Endothelial cell of umbilical vein (primary cell): ENCODE measurements at regions not wholly inside any gene's neighbourhood (a gene's known extent, or its start where the extent isn't known, plus 50 kb on each side); places are given as distances from the start of the nearest gene placed in this dataset.

Experiments
- BruUV-seq: library from RNA; stranded (reverse); fragments of 400-500 nt; replicated peaks from 2 replicates; lab custom pipeline; 2021; lab: Mats Ljungman, UMichigan
- CTCF ChIA-PET: fragments of 300-600, 350-600 bp; sonication (Branson Sonifier 250); formaldehyde crosslinking; loops from one replicate; lab custom pipeline; 2021; ENCODE audit warnings: antibody characterized with exemption, inconsistent platforms; lab: Charles Lee
- POLR2A ChIA-PET: fragments of 300-600, 350-600 bp; sonication (Branson Sonifier 250); formaldehyde crosslinking; loops from one replicate; lab custom pipeline; 2021; ENCODE audit warnings: antibody characterized with exemption, inconsistent platforms; lab: Charles Lee
- DNase-seq: peaks from one replicate; pipeline ENCODE4 v3.0.0-alpha.2; 2011; ENCODE audit warnings: low read depth, low spot score
- FAIRE-seq: peaks from 2 replicates; lab custom pipeline; 2011; peaks lifted over from hg19 to GRCh38; lab: Jason Lieb, UNC
- H2AFZ ChIP-seq: 2 replicates; pipeline ENCODE4 v1.6.0; 2012; ENCODE audit warnings: low read depth, low read length, control low read depth, inconsistent platforms
- H3K27ac ChIP-seq: 2 replicates; pipeline ENCODE4 v1.5.1; 2011; ENCODE audit warnings: low read depth, mild to moderate bottlenecking, control low read depth, low read length, moderate library complexity; ENCODE audit not compliant: insufficient read depth
- H3K27me3 ChIP-seq, 2 experiments: 2 replicates each; pipeline versions ENCODE4 v1.6.0 to v1.6.1; 2011; ENCODE audit warnings: low read length in 2 of 2, mixed read lengths in 1 of 2; ENCODE audit not compliant: control insufficient read depth in 2 of 2, insufficient read depth in 2 of 2
- H3K36me3 ChIP-seq, 2 experiments: 2 replicates in 1 of 2; 3 replicates in 1 of 2; pipeline ENCODE4 v1.5.1; 2011; ENCODE audit warnings: low read length in 2 of 2, mild to moderate bottlenecking in 1 of 2, moderate library complexity in 1 of 2; ENCODE audit not compliant: control insufficient read depth in 2 of 2, insufficient read depth in 2 of 2; ENCODE audit errors: extremely low read depth in 1 of 2
- H3K4me1 ChIP-seq: 3 replicates; pipeline ENCODE4 v1.5.1; 2011; ENCODE audit warnings: mild to moderate bottlenecking, low read length; ENCODE audit not compliant: control insufficient read depth, insufficient read depth; ENCODE audit errors: extremely low read depth
- H3K4me2 ChIP-seq: 2 replicates; pipeline ENCODE4 v1.6.1; 2011; ENCODE audit warnings: low read length, control low read depth, mixed read lengths; ENCODE audit not compliant: insufficient read depth
- H3K4me3 ChIP-seq, 3 experiments: fragments of 200-600 bp in 1 of 3; sonication (generic), shearing (Covaris generic) in 1 of 3; replicated peaks in 1 of 3; 2 replicates each; pipeline ENCODE4 v1.5.1; 2011 to 2016; ENCODE audit warnings: control low read depth in 3 of 3, low read length in 3 of 3, mild to moderate bottlenecking in 2 of 3, inconsistent platforms in 1 of 3, low read depth in 1 of 3, moderate library complexity in 1 of 3; ENCODE audit not compliant: insufficient read depth in 1 of 3
- H3K79me2 ChIP-seq: 2 replicates; pipeline ENCODE4 v1.6.0; 2012; ENCODE audit warnings: low read length, inconsistent platforms; ENCODE audit not compliant: control insufficient read depth, insufficient read depth
- H3K9ac ChIP-seq: replicated peaks from 2 replicates; pipeline ENCODE3; 2011; ENCODE audit warnings: low read length, control low read depth; ENCODE audit not compliant: insufficient read depth; ENCODE audit errors: extremely low read depth
- H3K9me1 ChIP-seq: replicated peaks from 3 replicates; pipeline ENCODE4 v1.6.0; 2011; ENCODE audit warnings: mild to moderate bottlenecking, low read length; ENCODE audit not compliant: control insufficient read depth, insufficient read depth; ENCODE audit errors: extremely low read depth
- H3K9me3 ChIP-seq: replicated peaks from 2 replicates; pipeline ENCODE4 v1.5.1; 2012; ENCODE audit warnings: low read length, inconsistent platforms; ENCODE audit not compliant: control insufficient read depth, insufficient read depth
- H4K20me1 ChIP-seq: replicated peaks from 2 replicates; pipeline ENCODE3; 2011; ENCODE audit warnings: mild to moderate bottlenecking, low read length; ENCODE audit not compliant: control insufficient read depth, insufficient read depth; ENCODE audit errors: extremely low read depth
- CTCF ChIP-seq, 2 donors: IDR thresholded peaks; 1 replicate in 1 of 2; 2 replicates in 1 of 2; pipeline ENCODE4 v1.5.1; 2011; ENCODE audit warnings: low read length in 2 of 2, mild to moderate bottlenecking in 2 of 2, moderate library complexity in 2 of 2, control low read depth in 1 of 2, inconsistent platforms in 1 of 2, low read depth in 1 of 2; ENCODE audit not compliant: insufficient read depth in 1 of 2; ENCODE audit errors: extremely low read depth in 1 of 2
- EZH2 ChIP-seq: IDR thresholded peaks from 2 replicates; pipeline ENCODE4 v1.6.1; 2012; ENCODE audit warnings: borderline replicate concordance, low read depth, mild to moderate bottlenecking, moderate library complexity, low read length, inconsistent platforms; ENCODE audit not compliant: severe bottlenecking
- FOS ChIP-seq: IDR thresholded peaks from 2 replicates; pipeline ENCODE4 v1.6.1; 2011; ENCODE audit warnings: mild to moderate bottlenecking, low read length, moderate library complexity, borderline replicate concordance; ENCODE audit not compliant: insufficient read depth
- GATA2 ChIP-seq: IDR thresholded peaks from 2 replicates; pipeline ENCODE4 v1.7.0; 2011; ENCODE audit warnings: low read depth, mild to moderate bottlenecking, moderate library complexity, mixed read lengths, low read length; ENCODE audit not compliant: insufficient read length, insufficient read depth
- MAX ChIP-seq: IDR thresholded peaks from 2 replicates; pipeline ENCODE4 v1.6.1; 2011; ENCODE audit not compliant: insufficient read depth, insufficient read length
- MYC ChIP-seq: IDR thresholded peaks from one replicate; pipeline ENCODE4 v1.6.1; 2011; ENCODE audit warnings: mild to moderate bottlenecking, low read depth, low read length
- POLR2A ChIP-seq: IDR thresholded peaks from 2 replicates; pipeline ENCODE4 v1.6.1; 2012; ENCODE audit warnings: low read depth, mild to moderate bottlenecking, control low read depth, low read length
- POLR2AphosphoS5 ChIP-seq: IDR thresholded peaks from 2 replicates; pipeline ENCODE4 v1.6.1; 2012; ENCODE audit warnings: low read depth, mild to moderate bottlenecking, control low read depth, low read length, moderate library complexity; ENCODE audit not compliant: insufficient read depth
- dilution Hi-C: fragments of 300-500 bp; cut with MboI; formaldehyde crosslinking; loops from one replicate; pipeline ENCODE4 v1.15.0; 2019; ENCODE audit warnings: low sequenced_read_pairs; ENCODE audit not compliant: extremely low pct_ligation_motif_present
- intact Hi-C: fragments of 100-400 bp; cut with micrococcal nuclease; formaldehyde crosslinking; loops from one replicate; pipeline ENCODE4 v1.10.0; 2022

- Histone ChIP-seq H3K27me3 (no peaks in the 10 kb centered on the region), H3K36me3 (no peaks in the 10 kb centered on the region), H3K4me2 (no peak overlapping the region), H3K4me1 (no peaks in the 10 kb centered on the region), H3K9me3 (no peaks in the 10 kb centered on the region), H3K4me3 (no peak overlapping the region), H4K20me1 (no peaks in the 10 kb centered on the region), H3K9me1 (no peaks in the 10 kb centered on the region), H3K79me2 (no peaks in the 10 kb centered on the region), H3K27ac (no peak overlapping the region), H2AFZ (no peak overlapping the region), H3K9ac (no peak overlapping the region)
- POLR2A ChIA-PET, result no interaction called here
- CTCF ChIA-PET, result no interaction called here
- dilution Hi-C loops, result no loop called here
- DNase-seq (no peak), FAIRE-seq (no peak)
- intact Hi-C loops, result no loop called here
- TF ChIP-seq MYC (no peak), POLR2AphosphoS5 (no peak), MAX (no peak), CTCF (IDR thresholded peaks at IDR 0.05; ENCODE audit: extremely low read depth in 1 of 2, insufficient read depth in 1 of 2, low read depth in 1 of 2, low read length in 2 of 2) (no peak), EZH2 (no peak), FOS (no peak), GATA2 (no peak), POLR2A (no peak)
- no TSS peak for BruUV-seq
These were observed 740.7 kb upstream of the LRRTM4 start for GRCh38 chr2:78262713-78263375.
